Neural cell (in vitro differentiated cells): ENCODE measurements at regions not wholly inside any gene's neighbourhood (a gene's known extent, or its start where the extent isn't known, plus 50 kb on each side); places are given as distances from the start of the nearest gene placed in this dataset.

Experiments
- CTCF ChIP-seq: fragments of 450-650 bp; IDR thresholded peaks from 2 replicates; pipeline ENCODE4 v1.5.1; 2014; ENCODE audit warnings: antibody characterized with exemption, mild to moderate bottlenecking, moderate library complexity; ENCODE audit not compliant: poor library complexity, severe bottlenecking
- EP300 ChIP-seq: fragments of 450-650 bp; conservative IDR thresholded peaks from 2 replicates; pipeline ENCODE4 v1.6.1; 2014; ENCODE audit warnings: antibody characterized with exemption, mild to moderate bottlenecking, moderate library complexity; ENCODE audit not compliant: poor library complexity, severe bottlenecking
- EZH2 ChIP-seq: fragments of 200-600, 300-800 bp; shearing (Covaris generic), sonication (generic); IDR thresholded peaks from 2 replicates; pipeline ENCODE4 v1.6.1; 2014; ENCODE audit warnings: antibody characterized with exemption, low read length, borderline replicate concordance, mild to moderate bottlenecking; ENCODE audit not compliant: insufficient read depth, poor library complexity, severe bottlenecking
- MXI1 ChIP-seq: fragments of 450-650 bp; conservative IDR thresholded peaks from 2 replicates; pipeline ENCODE4 v1.6.1; 2014; ENCODE audit warnings: antibody characterized with exemption, mild to moderate bottlenecking; ENCODE audit not compliant: poor library complexity, severe bottlenecking
- POLR2AphosphoS5 ChIP-seq: IDR thresholded peaks from 2 replicates; pipeline ENCODE4 v1.6.1; 2012
- RAD21 ChIP-seq: fragments of 450-650 bp; conservative IDR thresholded peaks from 2 replicates; pipeline ENCODE4 v1.6.1; 2014; ENCODE audit warnings: antibody characterized with exemption, mild to moderate bottlenecking, moderate library complexity
- REST ChIP-seq: IDR thresholded peaks from 2 replicates; pipeline ENCODE4 v1.6.1; 2012; ENCODE audit warnings: borderline replicate concordance
- SMC3 ChIP-seq: fragments of 450-650 bp; conservative IDR thresholded peaks from 2 replicates; pipeline ENCODE4 v1.6.1; 2014; ENCODE audit warnings: antibody characterized with exemption, mild to moderate bottlenecking, moderate library complexity; ENCODE audit not compliant: poor library complexity
- TAF1 ChIP-seq: IDR thresholded peaks from 2 replicates; pipeline ENCODE4 v1.6.1; 2012; ENCODE audit warnings: low read depth

- TF ChIP-seq CTCF (no peak), SMC3 (no peak), EP300 (no peak), RAD21 (no peak), REST (no peak), TAF1 (no peak), EZH2 (no peak), MXI1 (no peak), POLR2AphosphoS5 (no peak)
Observed at GRCh38 chr11:64476881-64477280, 78.9 kb upstream of the SLC22A11 start.
